HEK293 (cell line): ENCODE measurements at regions not wholly inside any gene's neighbourhood (a gene's known extent, or its start where the extent isn't known, plus 50 kb on each side); places are given as distances from the start of the nearest gene placed in this dataset.

Source experiments
- CTCF ChIA-PET: fragments of 350-600 bp; formaldehyde crosslinking; extraction: SDS; loops from one replicate; lab custom pipeline; 2021; ENCODE audit warnings: antibody characterized with exemption; lab: Yijun Ruan, JAX
- POLR2A ChIA-PET: fragments of 300-600 bp; formaldehyde crosslinking; extraction: SDS; loops from one replicate; lab custom pipeline; 2020; ENCODE audit warnings: antibody characterized with exemption, inconsistent platforms; lab: Yijun Ruan, JAX
- H3K27ac ChIP-seq: fragments of 200-500 bp; sonication (Bioruptor generic); 2 replicates; pipeline ENCODE4 v1.5.1; 2014; ENCODE audit warnings: low read depth, low read length, control low read depth, inconsistent platforms; ENCODE audit errors: extremely low read depth
- H3K36me3 ChIP-seq, 2 experiments: fragments of 200-500 bp in 1 of 2; sonication (Bioruptor generic) in 1 of 2; 1 replicate in 1 of 2; 2 replicates in 1 of 2; pipeline ENCODE4 v1.5.1; 2014 to 2017; ENCODE audit warnings: inconsistent platforms in 2 of 2, low read length in 2 of 2; ENCODE audit not compliant: control insufficient read depth in 2 of 2, insufficient read depth in 1 of 2
- H3K4me1 ChIP-seq: fragments of 200-500 bp; sonication (Bioruptor generic); 2 replicates; pipeline ENCODE4 v1.5.1; 2014; ENCODE audit warnings: mild to moderate bottlenecking, low read length, inconsistent platforms; ENCODE audit not compliant: control insufficient read depth, insufficient read depth
- H3K4me3 ChIP-seq: 2 replicates; pipeline ENCODE4 v1.5.1; 2011; ENCODE audit warnings: low read depth, mild to moderate bottlenecking, control low read depth, low read length, moderate library complexity
- H3K9me3 ChIP-seq: fragments of 200-500 bp; sonication (Bioruptor generic); 2 replicates; pipeline ENCODE4 v1.5.1; 2014; ENCODE audit warnings: low read depth, low read length, inconsistent platforms; ENCODE audit not compliant: control insufficient read depth, insufficient read depth
- CTCF ChIP-seq: fragments of 450-650 bp; formaldehyde crosslinking; IDR thresholded peaks from 2 replicates; pipeline ENCODE4 v1.5.1; 2016; ENCODE audit warnings: missing biosample characterization, missing genetic modification characterization
- GLI2 ChIP-seq: fragments of 450-650 bp; formaldehyde crosslinking; IDR thresholded peaks from 2 replicates; pipeline ENCODE4; 2017; ENCODE audit warnings: missing biosample characterization, missing genetic modification characterization, low read depth, borderline replicate concordance
- HOXD13 ChIP-seq: sonication (generic); formaldehyde crosslinking; IDR thresholded peaks from 2 replicates; pipeline ENCODE4 v1.8.0; 2022; ENCODE audit warnings: missing genetic modification reagents, borderline replicate concordance
- IKZF3 ChIP-seq: fragments of 450-650 bp; IDR thresholded peaks from 2 replicates; pipeline ENCODE4 v1.5.0; 2018; ENCODE audit warnings: missing biosample characterization, mild to moderate bottlenecking, missing genetic modification characterization, moderate library complexity
- KLF1 ChIP-seq: fragments of 450-650 bp; formaldehyde crosslinking; IDR thresholded peaks from 2 replicates; pipeline ENCODE4 v1.5.1; 2016; ENCODE audit warnings: missing biosample characterization, missing genetic modification characterization
- KLF17 ChIP-seq: fragments of 450-650 bp; formaldehyde crosslinking; IDR thresholded peaks from 2 replicates; pipeline ENCODE4 v1.5.1; 2016; ENCODE audit warnings: missing biosample characterization, missing genetic modification characterization
- PATZ1 ChIP-seq: fragments of 450-650 bp; formaldehyde crosslinking; IDR thresholded peaks from 2 replicates; pipeline ENCODE4 v1.5.1; 2016; ENCODE audit warnings: missing biosample characterization, missing genetic modification characterization
- REPIN1 ChIP-seq: fragments of 450-650 bp; formaldehyde crosslinking; IDR thresholded peaks from 2 replicates; pipeline ENCODE4 v1.5.1; 2017; ENCODE audit warnings: missing biosample characterization, missing genetic modification characterization, low read depth
- REST ChIP-seq: fragments of 450-650 bp; formaldehyde crosslinking; IDR thresholded peaks from 2 replicates; pipeline ENCODE4 v1.5.1; 2016; ENCODE audit warnings: missing biosample characterization, missing genetic modification characterization
- YY2 ChIP-seq: fragments of 450-650 bp; formaldehyde crosslinking; IDR thresholded peaks from 2 replicates; pipeline ENCODE4 v1.5.1; 2016; ENCODE audit warnings: missing biosample characterization, missing genetic modification characterization
- ZBTB20 ChIP-seq: fragments of 450-650 bp; formaldehyde crosslinking; IDR thresholded peaks from 2 replicates; pipeline ENCODE4 v1.5.1; 2016; ENCODE audit warnings: missing biosample characterization, missing genetic modification characterization
- ZBTB8A ChIP-seq: fragments of 450-650 bp; formaldehyde crosslinking; IDR thresholded peaks from 2 replicates; pipeline ENCODE4 v1.5.1; 2016; ENCODE audit warnings: missing biosample characterization, missing genetic modification characterization
- ZFHX2 ChIP-seq: fragments of 450-650 bp; formaldehyde crosslinking; conservative IDR thresholded peaks from 2 replicates; pipeline ENCODE4 v1.5.1; 2016; ENCODE audit warnings: missing biosample characterization, missing genetic modification characterization
- ZFP37 ChIP-seq: fragments of 450-650 bp; formaldehyde crosslinking; IDR thresholded peaks from 2 replicates; pipeline ENCODE4 v1.5.1; 2016; ENCODE audit warnings: missing biosample characterization, missing genetic modification characterization
- ZNF18 ChIP-seq: fragments of 450-650 bp; formaldehyde crosslinking; IDR thresholded peaks from 2 replicates; pipeline ENCODE4 v1.5.1; 2016; ENCODE audit warnings: missing biosample characterization, missing genetic modification characterization
- ZNF404 ChIP-seq: fragments of 450-650 bp; formaldehyde crosslinking; IDR thresholded peaks from 2 replicates; pipeline ENCODE4 v1.5.1; 2017; ENCODE audit warnings: missing biosample characterization, missing genetic modification characterization
- ZNF416 ChIP-seq: fragments of 450-650 bp; formaldehyde crosslinking; IDR thresholded peaks from 2 replicates; pipeline ENCODE4 v1.5.1; 2016; ENCODE audit warnings: missing biosample characterization, missing genetic modification characterization
- ZNF555 ChIP-seq: fragments of 450-650 bp; formaldehyde crosslinking; conservative IDR thresholded peaks from 2 replicates; pipeline ENCODE4 v1.5.1; 2017; ENCODE audit warnings: missing biosample characterization, mild to moderate bottlenecking, missing genetic modification characterization, inconsistent platforms
- ZNF623 ChIP-seq: fragments of 450-650 bp; formaldehyde crosslinking; IDR thresholded peaks from 2 replicates; pipeline ENCODE4 v1.5.1; 2016; ENCODE audit warnings: missing biosample characterization, missing genetic modification characterization
- ZNF654 ChIP-seq: fragments of 450-650 bp; formaldehyde crosslinking; IDR thresholded peaks from 2 replicates; pipeline ENCODE4 v1.5.1; 2016; ENCODE audit warnings: low read depth, missing biosample characterization, missing genetic modification characterization
- ZNF658 ChIP-seq: fragments of 450-650 bp; formaldehyde crosslinking; IDR thresholded peaks from 2 replicates; pipeline ENCODE4; 2016; ENCODE audit warnings: missing biosample characterization, missing genetic modification characterization
- ZNF660 ChIP-seq: fragments of 450-650 bp; IDR thresholded peaks from 2 replicates; pipeline ENCODE4 v1.5.1; 2018; ENCODE audit warnings: missing biosample characterization, mild to moderate bottlenecking, missing genetic modification characterization
- ZSCAN30 ChIP-seq: fragments of 450-650 bp; IDR thresholded peaks from 2 replicates; pipeline ENCODE4 v1.5.1; 2018; ENCODE audit warnings: missing biosample characterization, mild to moderate bottlenecking, missing genetic modification characterization, moderate library complexity

GRCh38 chr7:46636022-46636421, 715.0 kb upstream of the IGFBP3 start (continued):
- no peak for TF ChIP-seq ZNF18 (tag by site-specific recombination)
- TF ChIP-seq ZNF660 (tag by site-specific recombination): no peak
- TF ChIP-seq HOXD13: no peak
- no peak for TF ChIP-seq REST (tag by site-specific recombination)
- TF ChIP-seq ZNF416: no peak
- TF ChIP-seq KLF1 (tag by site-specific recombination): no peak
- no peak for TF ChIP-seq ZNF623

- Histone ChIP-seq H3K9me3 (no peaks in the 10 kb centered on the region), H3K36me3 (no peaks in the 10 kb centered on the region), H3K4me1 (no peaks in the 10 kb centered on the region), H3K4me3 (no peak overlapping the region), H3K27ac (no peak overlapping the region)
- no peak for TF ChIP-seq PATZ1 (tag by site-specific recombination)
- no peak for TF ChIP-seq CTCF
- no peak for TF ChIP-seq ZNF654 (tag by site-specific recombination)
- no peak for TF ChIP-seq ZNF658 (tag by site-specific recombination)
- no peak for TF ChIP-seq ZNF404 (tag by site-specific recombination)
- no peak for TF ChIP-seq GLI2 (tag by site-specific recombination)
- TF ChIP-seq KLF17 (tag by site-specific recombination): no peak
- no peak for TF ChIP-seq ZBTB20
- TF ChIP-seq REPIN1 (tag by site-specific recombination): no peak
- TF ChIP-seq ZSCAN30: no peak
- TF ChIP-seq ZFP37: no peak
- TF ChIP-seq ZFHX2 (tag by site-specific recombination): no peak
- TF ChIP-seq IKZF3 (tag by site-specific recombination): no peak
- TF ChIP-seq YY2: no peak
- no peak for TF ChIP-seq ZBTB8A (tag by site-specific recombination)
- TF ChIP-seq ZNF555 (tag by site-specific recombination): no peak
- POLR2A ChIA-PET: no interaction called here
- CTCF ChIA-PET: no interaction called here
Observed at GRCh38 chr7:46633630-46634240, 712.7 kb upstream of the IGFBP3 start.
